Motor neuron (in vitro differentiated cells): ENCODE measurements at regions not wholly inside any gene's neighbourhood (a gene's known extent, or its start where the extent isn't known, plus 50 kb on each side); places are given as distances from the start of the nearest gene placed in this dataset.
"Not testable (repeated sequence)": the region's sequence is repeated elsewhere in the genome, so short reads cannot be mapped to it uniquely, and the experiment has no call there.

Experiments
- ATAC-seq, 8 experiments: fragments of 200-7000 bp; cut with Tn5 transposase; replicated peaks in 6 of 8; 2 replicates each; pipeline ENCODE4 v1.8.0; 2021; ENCODE audit warnings: mild to moderate bottlenecking in 8 of 8, moderate library complexity in 8 of 8
- H3K27ac ChIP-seq, 2 donors: fragments of 250-450 bp; sonication (Bioruptor Pico); 2 replicates each; pipeline ENCODE4 v1.9.0; 2021; ENCODE audit warnings: antibody characterized with exemption in 2 of 2, mild to moderate bottlenecking in 2 of 2, moderate library complexity in 1 of 2
- H3K4me1 ChIP-seq, 2 donors: fragments of 250-450 bp; sonication (Bioruptor Pico); replicated peaks in 1 of 2; 2 replicates each; pipeline ENCODE4 v1.6.1; 2021; ENCODE audit warnings: antibody characterized with exemption in 2 of 2, mild to moderate bottlenecking in 2 of 2, moderate library complexity in 1 of 2
- H3K4me3 ChIP-seq, 5 donors: fragments of 250-450 bp; sonication (Bioruptor Pico); 2 replicates each; pipeline ENCODE4 v1.9.0; 2021; ENCODE audit warnings: antibody characterized with exemption in 5 of 5, mild to moderate bottlenecking in 5 of 5, moderate library complexity in 4 of 5
- WGBS, 10 experiments: fragments of 450-650 bp; shearing (Covaris generic); methylation state at CpG; one replicate each; pipeline ENCODE4 v1.0.0; 2022; 5-methylcytosine and 5-hydroxymethylcytosine counted together
- in situ Hi-C, 9 experiments: fragments of 400-800 bp; cut with MboI; loops; one replicate each; pipeline ENCODE4 v1.15.0; 2021; ENCODE audit warnings: low sequenced_read_pairs in 9 of 9, low pct_unique_long_range_greater_than_20kb in 2 of 9; ENCODE audit not compliant: unreplicated experiment in 9 of 9

DNA sequence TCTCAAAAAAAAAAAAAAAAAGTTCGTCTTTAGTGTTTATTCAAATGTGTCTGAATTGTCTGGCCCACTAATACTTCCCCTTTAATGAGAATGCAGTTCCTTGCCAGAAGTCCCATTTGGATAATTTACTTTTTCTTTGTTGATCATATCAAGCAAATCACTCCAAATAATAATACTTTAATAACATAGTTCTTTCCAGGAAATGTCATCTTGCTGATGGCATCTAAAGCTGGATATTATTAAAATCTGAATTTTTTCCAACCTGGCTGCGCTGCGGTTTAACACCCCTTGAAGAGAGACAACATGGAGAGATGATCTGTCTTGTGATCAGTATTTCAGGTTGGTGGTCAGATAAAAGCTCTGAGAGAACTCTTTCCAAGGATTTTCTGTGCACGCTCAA is 111.2 kb upstream of the CNKSR3 start:
- WGBS, 10 experiments: 0 to 100% (median 85%) methylated on average over 1 to 4 of the region's 4 CpGs
- Histone ChIP-seq H3K27ac (no peak overlapping the region), H3K4me1 (no peaks in the 10 kb centered on the region), H3K4me3 (no peak overlapping the region)
- no peak for ATAC-seq
- in situ Hi-C loops: loop anchor here in 1 of 9 experiments (25.0 kb wide), 1 partner anchor 459 kb away; no protein-coding TSS in a partner anchor

DNA sequence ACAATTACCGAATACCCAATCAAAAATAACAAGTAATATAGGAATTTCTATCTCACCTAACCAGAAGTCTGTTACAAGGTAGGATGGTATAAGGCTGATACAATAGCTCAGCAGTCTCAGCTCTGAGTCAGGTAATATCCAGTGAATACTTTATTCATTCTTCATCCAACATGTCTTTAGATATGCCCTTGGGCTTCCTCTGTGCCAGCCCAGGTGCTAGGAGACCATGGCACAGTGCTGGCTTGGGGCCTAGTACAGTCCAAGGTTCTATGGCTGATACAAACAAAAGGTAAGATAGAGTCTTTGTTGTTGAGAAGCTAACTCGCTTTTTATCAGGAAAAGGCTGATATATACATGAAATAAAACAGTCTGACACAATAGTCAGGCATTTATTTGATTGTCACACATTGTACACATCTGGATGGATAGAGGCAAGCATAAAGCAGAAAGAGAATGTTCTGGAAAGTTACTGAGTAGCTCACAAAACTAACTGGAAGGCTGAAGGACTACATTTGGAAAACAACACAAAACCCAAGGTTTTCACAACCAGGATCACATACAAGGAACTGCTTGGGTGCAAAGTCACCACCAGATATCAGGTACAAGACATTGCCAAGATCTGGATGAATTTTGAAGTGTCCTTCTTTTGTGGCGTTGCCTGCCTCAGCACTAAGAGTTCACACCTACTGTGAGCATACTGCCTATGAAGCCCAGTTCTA is 110.4 kb upstream of the SCAF8 start:
- no peak for ATAC-seq
- Histone ChIP-seq H3K27ac (no peak overlapping the region), H3K4me3 (no peak overlapping the region), H3K4me1 (no peaks in the 10 kb centered on the region)
- WGBS, 10 experiments: 0 to 100% (median 80%) methylated on average over 1 to 3 of the region's 3 CpGs; no CpG with 5 or more reads in 1 of the 10 experiments
- in situ Hi-C loops: loop anchor here in 1 of 9 experiments (25.0 kb wide), 1 partner anchor 460 kb away; no protein-coding TSS in a partner anchor

DNA sequence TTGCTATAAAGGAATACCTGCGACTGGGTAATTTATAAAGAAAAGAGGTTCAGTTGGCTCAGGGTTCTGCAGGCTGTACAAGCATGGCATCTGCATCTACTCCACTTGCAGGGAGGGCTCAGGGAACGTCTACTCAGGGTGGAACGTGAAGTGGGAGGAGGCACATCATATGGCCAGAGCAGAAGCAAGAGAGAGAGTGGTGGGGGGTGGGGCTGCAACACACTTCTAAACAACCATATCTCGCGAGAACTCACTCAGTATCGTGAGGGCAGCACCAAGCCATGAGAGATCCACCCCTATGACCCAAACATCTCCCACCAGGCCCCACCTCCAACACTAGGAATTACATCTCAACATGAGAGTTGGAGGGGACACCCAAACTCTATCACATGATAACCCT is 109.8 kb upstream of the SCAF8 start:
- no peaks in the 10 kb centered on the region for H3K4me1 ChIP-seq
- no peak for ATAC-seq
- H3K27ac ChIP-seq: no peak overlapping the region
- no peak overlapping the region for H3K4me3 ChIP-seq
- WGBS, 10 experiments: 43 to 100% (median 82%) methylated on average over 1 to 5 of the region's 6 CpGs; no CpG with 5 or more reads in 1 of the 10 experiments
- in situ Hi-C loops: loop anchor here in 1 of 9 experiments (25.0 kb wide), 1 partner anchor 461 kb away; no protein-coding TSS in a partner anchor

DNA sequence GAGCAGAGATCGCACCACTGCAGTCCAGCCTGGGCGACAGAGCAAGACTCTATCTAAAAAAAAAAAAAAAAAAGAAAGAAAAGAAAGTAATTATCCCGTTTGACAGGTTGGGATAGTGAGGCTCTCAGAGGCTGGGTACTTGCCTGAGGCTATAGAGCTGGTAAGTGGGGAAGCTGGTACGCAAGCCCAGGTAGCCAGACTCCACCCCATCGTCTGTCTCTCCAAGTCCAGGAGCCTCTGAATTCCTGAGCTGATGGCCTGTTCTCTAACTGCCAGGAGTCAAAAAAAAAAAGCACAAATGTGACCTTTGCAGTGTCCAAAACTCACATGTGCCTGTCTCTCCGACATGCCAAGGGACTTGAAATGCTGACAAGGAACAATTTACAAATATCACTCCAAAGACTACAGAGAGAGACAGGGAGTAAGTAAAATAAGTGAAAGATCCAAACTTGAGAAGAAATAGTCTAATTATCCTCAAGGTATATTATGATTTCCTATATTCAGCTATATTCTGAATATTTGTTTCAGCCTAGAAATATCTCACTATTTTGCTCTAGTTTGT is 109.1 kb upstream of the SCAF8 start:
- WGBS, 10 experiments: 0 to 98% (median 65%) methylated on average over 1 to 5 of the region's 6 CpGs; no CpG with 5 or more reads in 2 of the 10 experiments
- in situ Hi-C loops: loop anchor here in 1 of 9 experiments (25.0 kb wide), 1 partner anchor 462 kb away; no protein-coding TSS in a partner anchor

DNA sequence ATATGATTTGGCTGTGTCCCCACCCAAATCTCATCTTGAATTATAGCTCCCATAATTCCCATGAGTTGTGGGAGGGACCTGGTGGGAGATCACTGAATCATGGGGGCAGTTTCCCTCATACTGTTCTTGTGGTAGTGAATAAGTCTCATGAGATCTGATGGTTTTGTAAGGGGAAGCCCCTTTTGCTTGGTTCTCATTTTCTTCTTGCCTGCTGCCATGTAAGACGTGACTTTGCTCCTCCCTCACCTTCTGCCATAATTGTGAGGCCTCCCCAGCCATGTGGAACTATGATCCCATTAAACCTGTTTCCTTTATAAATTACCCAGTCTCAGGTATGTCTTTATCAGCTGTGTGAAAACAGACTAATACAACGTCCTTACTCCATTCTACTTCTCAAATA is 108.5 kb upstream of the SCAF8 start:
- H3K4me3 ChIP-seq, H3K27ac ChIP-seq, ATAC-seq, H3K4me1 ChIP-seq: not testable (repeated sequence)
- in situ Hi-C loops: loop anchor here in 1 of 9 experiments (25.0 kb wide), 1 partner anchor 462 kb away; no protein-coding TSS in a partner anchor
- 50 to 100% (median 87%) methylated on average over 1 to 2 of the region's 2 CpGs; no CpG with 5 or more reads in 4 of the 10 experiments for WGBS, 10 experiments

More for the DNA sequence above, 109.1 kb upstream of the SCAF8 start:
- no peak overlapping the region for H3K4me3 ChIP-seq
- no peaks in the 10 kb centered on the region for H3K4me1 ChIP-seq
- H3K27ac ChIP-seq: no peak overlapping the region
- no peak for ATAC-seq

DNA sequence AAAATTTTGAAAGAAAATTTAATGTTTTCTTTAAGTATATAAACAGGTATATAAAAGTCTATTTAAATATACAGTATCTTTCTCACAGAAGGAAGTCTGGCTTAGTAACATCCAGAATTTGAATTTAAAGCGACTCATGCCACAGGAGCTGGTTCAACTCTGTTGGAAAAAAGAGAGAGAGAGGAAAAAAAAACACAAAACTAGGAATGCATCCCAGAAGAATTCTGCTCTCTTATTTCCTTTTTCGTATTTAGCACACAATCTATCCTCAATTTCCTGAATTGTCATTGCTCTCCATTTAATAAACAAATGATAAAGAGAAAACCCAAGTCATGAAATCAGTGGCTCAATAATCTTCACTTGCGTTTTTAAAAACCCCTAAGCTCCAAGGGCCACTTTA is 107.5 kb upstream of the SCAF8 start:
- in situ Hi-C loops: no loop called here
- Histone ChIP-seq H3K4me1 (no peaks in the 10 kb centered on the region), H3K27ac (no peak overlapping the region), H3K4me3 (no peak overlapping the region)
- WGBS, 10 experiments: 0 to 100% (median 85%) methylated on average over 1 to 3 of the region's 3 CpGs
- no peak for ATAC-seq

DNA sequence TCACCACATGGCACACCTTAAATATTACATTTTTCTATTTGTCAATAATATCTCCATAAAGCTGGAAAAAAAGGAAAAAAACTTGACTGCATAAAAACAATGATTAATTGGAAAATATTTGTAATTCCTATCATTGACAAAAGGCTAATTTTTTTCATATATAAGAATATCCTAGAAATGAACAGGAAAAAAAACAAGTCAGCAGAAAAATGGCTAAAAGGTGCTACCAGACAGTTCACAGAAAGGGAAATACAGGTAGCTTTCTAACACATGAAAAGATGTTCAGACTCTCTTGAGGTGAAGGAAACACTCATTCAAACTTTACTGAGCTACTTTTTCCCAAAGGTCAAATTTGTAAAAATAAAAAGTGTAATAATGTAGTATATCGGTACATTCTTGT is 104.1 kb upstream of the SCAF8 start:
- no peak overlapping the region for H3K4me3 ChIP-seq
- H3K27ac ChIP-seq: no peak overlapping the region
- no peaks in the 10 kb centered on the region for H3K4me1 ChIP-seq
- no peak for ATAC-seq
- in situ Hi-C loops: no loop called here
- 38 to 100% (median 89%) methylated on average over 1 of the region's 1 CpG; no CpG with 5 or more reads in 3 of the 10 experiments for WGBS, 10 experiments

DNA sequence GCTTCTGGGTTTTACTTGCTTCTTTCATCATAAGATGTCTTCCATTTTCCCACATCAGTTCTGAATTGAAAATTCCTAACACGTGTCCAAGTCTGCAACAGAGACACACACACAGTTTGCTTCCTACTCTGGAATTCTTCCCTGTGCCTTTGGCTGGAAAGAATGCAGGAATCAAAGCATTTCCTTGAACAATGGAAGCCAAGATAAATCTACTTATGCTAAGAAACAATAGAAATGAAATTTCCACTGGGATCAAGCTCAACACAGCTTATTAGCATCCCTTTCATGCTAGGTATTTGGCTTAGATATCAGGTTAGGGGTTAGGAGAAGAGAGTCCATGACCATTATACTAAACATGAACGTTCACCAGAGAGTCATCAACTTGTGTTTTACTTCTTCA is 101.1 kb upstream of the SCAF8 start:
- no peak for ATAC-seq
- Histone ChIP-seq H3K4me3 (no peak overlapping the region), H3K4me1 (no peaks in the 10 kb centered on the region), H3K27ac (no peak overlapping the region)
- in situ Hi-C loops: no loop called here
- WGBS, 10 experiments: 0 to 83% (median 40%) methylated on average over 1 to 2 of the region's 2 CpGs; no CpG with 5 or more reads in 1 of the 10 experiments

DNA sequence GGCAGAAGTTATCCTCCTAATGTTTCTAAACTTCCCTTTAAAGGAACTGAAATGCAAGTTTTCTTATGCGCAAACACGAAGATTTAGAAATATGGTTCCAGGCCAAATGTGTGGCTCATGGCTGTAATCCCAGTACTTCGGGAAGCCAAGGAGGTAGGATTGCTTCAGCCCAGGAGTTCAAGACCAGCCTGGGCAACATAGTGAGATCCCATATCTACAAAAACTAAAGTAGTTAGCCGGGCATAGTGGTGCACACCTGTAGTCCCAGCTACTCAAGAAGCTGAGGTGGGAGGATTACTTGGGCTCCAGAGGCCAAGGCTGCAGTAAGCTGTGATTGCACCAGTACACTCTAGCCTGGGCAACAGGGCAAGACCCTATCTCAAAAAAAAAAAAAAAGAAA is 95.8 kb upstream of the SCAF8 start:
- in situ Hi-C loops: no loop called here
- Histone ChIP-seq H3K4me3 (no peak overlapping the region), H3K27ac (no peak overlapping the region), H3K4me1 (no peaks in the 10 kb centered on the region)
- no peak for ATAC-seq
- WGBS, 10 experiments: 55 to 100% (median 88%) methylated on average over 1 to 3 of the region's 4 CpGs; no CpG with 5 or more reads in 2 of the 10 experiments

DNA sequence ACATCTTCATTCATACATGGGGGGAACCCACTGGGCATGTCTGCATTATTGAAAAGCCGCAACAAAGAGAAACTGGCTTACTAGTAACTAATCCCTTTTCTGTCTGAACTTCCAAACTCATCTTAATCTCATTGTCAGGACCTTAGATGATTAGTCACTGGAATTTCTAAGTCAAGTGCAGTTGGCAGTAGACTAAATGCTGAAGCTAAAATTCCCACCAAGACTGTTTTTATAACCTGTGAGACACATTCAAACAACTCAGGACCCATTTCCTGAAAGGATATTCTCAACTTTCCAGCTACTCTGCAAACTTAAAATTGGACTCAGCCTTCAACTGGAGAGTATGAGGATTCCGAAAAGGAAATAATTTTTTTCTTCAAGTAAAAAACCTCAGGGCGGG is 94.8 kb upstream of the SCAF8 start:
- no peaks in the 10 kb centered on the region for H3K4me1 ChIP-seq
- no peak overlapping the region for H3K4me3 ChIP-seq
- WGBS, 10 experiments: 49 to 100% (median 83%) methylated on average over 1 to 3 of the region's 3 CpGs
- in situ Hi-C loops: no loop called here
- no peak overlapping the region for H3K27ac ChIP-seq
- no peak for ATAC-seq

DNA sequence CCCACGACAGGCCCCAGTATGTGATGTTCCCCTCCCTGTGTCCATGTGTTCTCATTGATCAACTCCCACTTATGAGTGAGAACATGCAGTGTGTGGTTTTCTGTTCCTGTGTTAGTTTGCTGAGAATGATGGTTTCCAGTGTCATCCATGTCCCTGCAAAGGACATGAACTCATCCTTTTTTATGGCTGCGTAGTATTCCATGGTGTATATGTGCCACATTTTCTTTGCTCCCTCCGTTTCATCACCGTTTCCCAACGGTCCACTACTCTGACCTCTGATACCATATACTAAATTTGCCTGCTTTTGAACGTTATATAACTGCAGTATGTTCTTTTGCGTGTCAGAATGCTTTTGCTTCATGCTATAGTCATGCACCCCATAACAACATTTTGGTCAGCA is 94.0 kb upstream of the SCAF8 start:
- ATAC-seq, in situ Hi-C loops, H3K27ac ChIP-seq, H3K4me1 ChIP-seq, H3K4me3 ChIP-seq: not testable (repeated sequence)
- WGBS, 10 experiments: 40 to 100% (median 86%) methylated on average over 1 to 7 of the region's 7 CpGs; no CpG with 5 or more reads in 1 of the 10 experiments

DNA sequence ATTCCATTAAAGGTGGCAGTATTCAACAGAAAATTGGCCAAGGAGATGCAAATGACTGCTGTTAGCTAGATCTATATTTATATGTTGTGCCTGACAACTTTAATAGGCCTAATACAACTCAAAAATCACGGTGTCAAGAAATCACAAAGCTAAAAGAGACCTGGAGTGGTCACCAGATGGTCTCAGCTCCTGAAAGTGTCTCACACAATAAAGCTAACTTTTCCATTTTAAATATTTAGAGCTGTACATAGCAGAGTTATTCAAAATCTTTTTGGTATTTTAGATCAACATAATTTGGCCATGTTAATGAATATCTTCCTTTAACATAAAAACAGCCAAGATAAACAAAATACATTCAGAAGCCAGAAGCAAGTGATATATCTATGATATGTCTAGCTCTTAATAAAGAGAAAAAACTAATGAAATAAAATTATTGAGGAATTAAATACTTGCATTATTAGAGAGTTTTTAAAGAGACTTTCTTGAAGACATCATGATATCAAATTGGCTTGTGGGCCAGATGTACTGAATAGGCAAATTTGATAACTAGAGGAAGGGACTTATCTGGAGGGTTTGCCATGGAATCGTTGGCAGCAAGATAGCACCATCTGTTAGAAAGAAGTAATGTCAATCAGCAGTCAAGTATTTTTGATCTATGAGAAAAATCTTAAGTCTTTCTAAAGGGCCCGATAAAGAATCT is 84.9 kb upstream of the SCAF8 start:
- peak in 1 of 8 experiments; percentile 64 for ATAC-seq
- Histone ChIP-seq H3K27ac (no peak overlapping the region), H3K4me1 (peaks cover 0 to 9% of the 10 kb centered on the region in 2 donors), H3K4me3 (no peak overlapping the region)
- in situ Hi-C loops: no loop called here
- 0 to 100% (median 88%) methylated on average over 1 to 3 of the region's 3 CpGs; no CpG with 5 or more reads in 1 of the 10 experiments for WGBS, 10 experiments

DNA sequence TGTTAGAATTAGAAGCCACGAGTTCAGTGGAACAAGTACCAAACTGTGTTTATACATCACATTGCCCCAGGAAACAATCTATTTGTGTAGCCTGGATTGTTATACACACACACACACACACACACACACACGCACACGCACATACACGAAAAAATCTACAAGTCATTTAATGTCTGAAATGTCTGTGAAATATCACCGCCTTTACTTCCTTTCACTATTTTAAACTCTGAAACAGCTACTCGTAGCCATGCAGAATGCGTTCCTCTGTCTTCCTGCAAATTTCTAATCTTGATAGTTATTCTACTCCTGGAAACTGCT is 84.4 kb upstream of the SCAF8 start:
- H3K27ac ChIP-seq: no peak overlapping the region
- WGBS, 10 experiments: 68 to 95% (median 90%) methylated on average over 3 to 7 of the region's 7 CpGs; no CpG with 5 or more reads in 2 of the 10 experiments
- H3K4me3 ChIP-seq: no peak overlapping the region
- ATAC-seq: no peak
- H3K4me1 ChIP-seq: peaks cover 0 to 9% of the 10 kb centered on the region in 2 donors
- in situ Hi-C loops: no loop called here
